Activated CD4-positive, alpha-beta memory T cell treated with anti-CD3 and anti-CD28 coated beads for 36 hours (primary cell): ENCODE measurements at regions not wholly inside any gene's neighbourhood (a gene's known extent, or its start where the extent isn't known, plus 50 kb on each side); places are given as distances from the start of the nearest gene placed in this dataset.

ENCODE experiments used
- CTCF ChIA-PET: fragments of 350-600 bp; sonication (Branson Sonifier 250); formaldehyde crosslinking; loops from one replicate; lab custom pipeline; 2021; ENCODE audit warnings: antibody characterized with exemption, inconsistent platforms; lab: Charles Lee
- POLR2A ChIA-PET: fragments of 350-600 bp; sonication (Branson Sonifier 250); formaldehyde crosslinking; loops from one replicate; lab custom pipeline; 2021; ENCODE audit warnings: antibody characterized with exemption; lab: Charles Lee
- DNase-seq: peaks from one replicate; pipeline ENCODE4 v3.0.0-alpha.2; 2020
- H3K27ac Mint-ChIP-seq: one replicate; pipeline ENCODE4 v1.8.0; 2021; ENCODE audit warnings: mixed read lengths
- H3K27me3 Mint-ChIP-seq: one replicate; pipeline ENCODE4 v1.8.0; 2021; ENCODE audit warnings: mixed read lengths
- H3K36me3 Mint-ChIP-seq: one replicate; pipeline ENCODE4 v1.8.0; 2021; ENCODE audit warnings: mixed read lengths
- H3K4me1 Mint-ChIP-seq: one replicate; pipeline ENCODE4 v1.8.0; 2021; ENCODE audit warnings: low read depth, mixed read lengths
- H3K4me3 Mint-ChIP-seq: one replicate; pipeline ENCODE4 v1.8.0; 2021; ENCODE audit warnings: mild to moderate bottlenecking, mixed read lengths
- H3K9me3 Mint-ChIP-seq: one replicate; pipeline ENCODE4 v1.8.0; 2021; ENCODE audit warnings: mixed read lengths
- intact Hi-C: fragments of 100-400 bp; cut with micrococcal nuclease; formaldehyde crosslinking; loops from one replicate; pipeline ENCODE4 v1.15.1; 2023

DNA sequence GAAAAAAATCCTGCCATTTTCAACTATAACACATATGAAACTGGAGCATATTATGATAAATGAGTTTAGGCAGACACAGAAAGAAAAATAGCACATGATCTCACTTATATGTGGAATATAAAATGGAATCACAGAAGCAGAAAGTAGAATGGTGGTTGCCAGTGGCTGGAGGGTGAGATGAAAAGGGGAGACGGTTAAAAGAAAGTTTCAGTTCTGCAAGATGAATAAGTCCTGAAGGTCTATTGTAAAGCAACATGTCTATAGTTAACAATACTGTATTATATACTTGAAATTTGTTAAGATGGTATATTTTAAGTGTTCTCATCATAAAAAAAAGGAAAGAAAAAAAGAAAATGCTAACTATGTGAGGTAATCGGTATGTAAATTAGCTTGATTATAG, 503.9 kb downstream of the EPHA7 start:
- intact Hi-C loops = no loop called here
- POLR2A ChIA-PET = no interaction called here
- no peak for DNase-seq
- no peaks in the 10 kb centered on the region for H3K36me3 Mint-ChIP-seq
- no peaks in the 10 kb centered on the region for H3K4me1 Mint-ChIP-seq
- no peak overlapping the region for H3K27ac Mint-ChIP-seq
- H3K9me3 Mint-ChIP-seq = peaks cover 4% of the 10 kb centered on the region
- H3K27me3 Mint-ChIP-seq = no peaks in the 10 kb centered on the region
- CTCF ChIA-PET = no interaction called here
- H3K4me3 Mint-ChIP-seq = no peak overlapping the region

DNA sequence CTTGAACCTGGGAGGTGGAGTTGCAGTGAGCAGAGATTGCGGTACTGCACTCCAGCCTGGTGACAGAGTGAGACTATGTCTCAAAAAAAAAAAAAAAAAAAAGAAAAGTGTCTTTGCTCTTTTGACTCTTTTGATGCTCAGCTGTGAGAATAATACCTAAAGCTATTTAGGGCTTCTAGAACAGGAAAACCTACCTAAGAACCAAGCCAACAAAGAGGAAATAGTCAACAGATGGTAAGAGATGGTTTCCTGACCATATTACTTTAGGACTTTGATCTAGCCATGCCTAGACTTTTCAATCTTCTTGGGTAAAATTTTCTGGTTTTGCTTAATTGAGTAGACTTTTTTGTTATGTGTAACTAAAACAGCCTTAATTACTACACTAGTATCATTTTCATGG, 508.1 kb downstream of the EPHA7 start:
- POLR2A ChIA-PET = no interaction called here
- Mint-ChIP-seq H3K4me1 (no peaks in the 10 kb centered on the region), H3K9me3 (peaks cover 7% of the 10 kb centered on the region), H3K4me3 (no peak overlapping the region), H3K27ac (no peak overlapping the region), H3K36me3 (no peaks in the 10 kb centered on the region), H3K27me3 (no peaks in the 10 kb centered on the region)
- intact Hi-C loops = no loop called here
- DNase-seq = no peak
- CTCF ChIA-PET = no interaction called here

DNA sequence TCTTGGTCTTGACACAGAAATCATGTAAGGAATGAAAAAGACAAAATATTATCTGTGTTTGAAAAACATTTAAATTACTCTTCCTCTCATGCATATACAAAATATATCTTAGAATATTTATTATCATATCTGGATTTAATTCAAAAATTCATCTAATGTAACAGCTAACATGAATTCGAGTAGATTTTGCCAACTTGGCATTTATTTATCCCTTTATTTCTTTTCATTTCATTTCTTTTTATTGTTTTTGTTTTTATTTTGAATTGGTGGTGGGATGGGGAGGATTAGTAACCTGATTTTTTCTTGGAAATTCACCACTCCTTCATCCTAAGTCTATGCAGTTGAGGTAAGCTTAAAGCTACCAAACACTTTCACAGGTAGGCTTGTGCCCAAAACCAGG, 508.7 kb downstream of the EPHA7 start:
- H3K4me1 Mint-ChIP-seq = no peaks in the 10 kb centered on the region
- H3K27me3 Mint-ChIP-seq = no peaks in the 10 kb centered on the region
- no peak overlapping the region for H3K4me3 Mint-ChIP-seq
- no peak overlapping the region for H3K27ac Mint-ChIP-seq
- intact Hi-C loops = no loop called here
- POLR2A ChIA-PET = no interaction called here
- no peaks in the 10 kb centered on the region for H3K36me3 Mint-ChIP-seq
- no peak for DNase-seq
- H3K9me3 Mint-ChIP-seq = peaks cover 7% of the 10 kb centered on the region
- CTCF ChIA-PET = no interaction called here

DNA sequence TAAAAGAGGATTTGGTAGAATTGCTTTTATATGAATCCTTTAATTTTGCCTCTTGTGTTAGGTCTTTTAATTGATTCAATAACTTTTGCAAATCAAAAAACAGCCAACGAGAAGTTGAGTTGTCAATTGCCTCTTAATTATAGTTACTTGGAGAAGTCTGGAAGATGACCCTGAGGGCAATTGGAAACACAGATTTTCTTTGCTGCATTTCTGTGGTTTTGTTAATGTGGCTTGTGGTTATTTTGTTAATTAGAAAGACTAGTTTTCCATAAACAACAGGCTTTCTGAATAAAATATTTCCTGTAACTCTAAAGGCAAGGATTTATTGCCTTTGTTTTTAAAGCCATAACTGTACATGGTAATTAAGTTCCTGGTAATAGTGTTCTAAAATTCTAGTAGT, 513.0 kb downstream of the EPHA7 start:
- ChIA-PET CTCF (no interaction called here), POLR2A (no interaction called here)
- Mint-ChIP-seq H3K27ac (no peak overlapping the region), H3K9me3 (peaks cover 3% of the 10 kb centered on the region), H3K4me1 (no peaks in the 10 kb centered on the region), H3K36me3 (no peaks in the 10 kb centered on the region), H3K27me3 (no peaks in the 10 kb centered on the region), H3K4me3 (no peak overlapping the region)
- intact Hi-C loops = no loop called here
- no peak for DNase-seq

DNA sequence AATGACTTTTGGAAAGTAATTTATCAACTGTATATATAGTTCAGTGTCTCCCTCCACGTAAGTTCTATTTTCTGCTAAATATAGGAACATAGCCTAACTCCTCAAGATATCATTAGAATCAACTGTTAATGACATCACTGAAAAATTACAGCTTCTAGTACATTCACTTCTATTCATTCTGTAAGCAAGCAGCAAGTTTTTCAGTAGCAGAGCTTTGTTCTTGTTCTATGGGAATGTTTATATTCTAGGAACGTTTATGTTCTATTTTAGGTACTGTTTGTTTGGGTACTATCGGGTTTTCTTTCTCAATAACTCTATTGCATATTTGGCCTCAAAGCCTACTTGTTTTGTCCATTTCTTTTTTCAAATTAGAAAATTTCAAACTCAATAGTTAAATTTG, 525.6 kb downstream of the EPHA7 start:
- Mint-ChIP-seq H3K36me3 (no peaks in the 10 kb centered on the region), H3K27ac (no peak overlapping the region), H3K9me3 (no peaks in the 10 kb centered on the region), H3K27me3 (no peaks in the 10 kb centered on the region), H3K4me1 (no peaks in the 10 kb centered on the region), H3K4me3 (no peak overlapping the region)
- intact Hi-C loops = no loop called here
- ChIA-PET CTCF (no interaction called here), POLR2A (no interaction called here)
- DNase-seq = no peak

DNA sequence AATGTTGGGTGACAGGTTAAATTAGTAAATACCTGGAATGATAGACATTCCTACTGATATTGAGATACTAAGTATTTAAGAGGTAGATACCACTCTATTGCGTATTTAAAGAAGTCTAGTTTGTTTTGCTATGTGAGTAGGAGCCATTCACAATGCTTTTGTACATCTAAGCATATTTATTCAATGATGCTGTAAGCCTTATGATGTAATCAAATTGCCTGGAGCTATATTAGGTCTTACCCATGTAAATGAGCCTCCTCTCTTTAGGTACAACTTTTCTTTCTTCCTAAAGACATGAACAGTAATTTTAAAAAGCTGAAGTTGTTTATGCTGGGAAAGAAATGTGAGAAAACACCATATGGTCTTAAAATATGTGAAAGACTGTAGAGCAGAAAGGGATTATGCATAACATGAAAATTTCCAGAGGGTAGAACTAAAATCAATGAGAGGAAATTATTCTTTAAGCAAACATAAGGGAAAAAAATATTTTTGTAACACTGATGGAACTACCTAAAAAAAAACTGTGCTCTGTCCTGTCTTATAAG, 526.7 kb downstream of the EPHA7 start:
- Mint-ChIP-seq H3K4me3 (no peak overlapping the region), H3K27me3 (no peaks in the 10 kb centered on the region), H3K36me3 (no peaks in the 10 kb centered on the region), H3K4me1 (no peaks in the 10 kb centered on the region), H3K9me3 (peaks cover under 1% of the 10 kb centered on the region), H3K27ac (no peak overlapping the region)
- no peak for DNase-seq
- CTCF ChIA-PET = no interaction called here
- POLR2A ChIA-PET = no interaction called here
- intact Hi-C loops = no loop called here

DNA sequence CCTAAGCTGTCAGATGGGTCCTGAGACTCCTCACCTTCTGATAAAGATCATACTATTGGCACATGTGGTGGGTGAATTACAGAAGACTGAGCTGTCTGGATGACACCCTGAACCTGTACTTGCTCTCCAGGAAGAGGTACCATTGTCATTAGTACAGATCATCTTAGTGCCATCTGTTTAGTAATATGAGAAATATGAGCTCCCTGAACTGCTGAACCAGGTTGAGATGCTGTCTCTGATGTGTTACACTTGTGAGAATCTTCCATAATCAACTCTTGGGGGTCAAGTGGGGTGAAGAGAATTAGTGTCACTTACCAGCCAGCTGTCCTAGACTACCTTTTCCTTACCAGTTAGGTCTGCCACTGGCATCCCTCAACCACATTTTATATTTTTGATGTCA, 531.0 kb downstream of the EPHA7 start:
- H3K27ac Mint-ChIP-seq = no peak overlapping the region
- no peaks in the 10 kb centered on the region for H3K36me3 Mint-ChIP-seq
- POLR2A ChIA-PET = no interaction called here
- H3K9me3 Mint-ChIP-seq = peaks cover 5% of the 10 kb centered on the region
- intact Hi-C loops = no loop called here
- H3K4me1 Mint-ChIP-seq = no peaks in the 10 kb centered on the region
- H3K4me3 Mint-ChIP-seq = no peak overlapping the region
- DNase-seq = no peak
- no peaks in the 10 kb centered on the region for H3K27me3 Mint-ChIP-seq
- CTCF ChIA-PET = no interaction called here

DNA sequence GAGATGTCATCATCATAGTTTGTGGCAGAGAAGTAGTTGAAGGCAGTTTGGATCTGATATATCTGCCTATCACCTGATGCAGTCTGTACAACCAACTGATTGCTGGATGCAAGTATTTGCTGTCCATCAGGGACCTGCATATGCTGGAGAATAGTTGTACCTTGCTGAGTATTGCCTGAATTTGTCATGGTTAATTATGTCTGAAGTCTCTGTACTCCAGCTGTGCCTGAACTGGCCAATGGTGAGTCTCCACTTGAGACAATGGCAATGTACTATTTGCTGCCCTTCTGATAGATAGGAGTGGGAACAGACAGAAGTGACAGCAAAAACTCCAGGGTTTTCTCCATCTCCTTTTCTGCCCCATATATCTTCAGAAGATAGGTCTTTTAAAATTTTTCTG, 531.5 kb downstream of the EPHA7 start:
- peaks cover 7% of the 10 kb centered on the region for H3K9me3 Mint-ChIP-seq
- ChIA-PET POLR2A (no interaction called here), CTCF (no interaction called here)
- no peaks in the 10 kb centered on the region for H3K4me1 Mint-ChIP-seq
- intact Hi-C loops = no loop called here
- no peaks in the 10 kb centered on the region for H3K27me3 Mint-ChIP-seq
- H3K36me3 Mint-ChIP-seq = no peaks in the 10 kb centered on the region
- H3K27ac Mint-ChIP-seq = no peak overlapping the region
- no peak for DNase-seq
- no peak overlapping the region for H3K4me3 Mint-ChIP-seq

DNA sequence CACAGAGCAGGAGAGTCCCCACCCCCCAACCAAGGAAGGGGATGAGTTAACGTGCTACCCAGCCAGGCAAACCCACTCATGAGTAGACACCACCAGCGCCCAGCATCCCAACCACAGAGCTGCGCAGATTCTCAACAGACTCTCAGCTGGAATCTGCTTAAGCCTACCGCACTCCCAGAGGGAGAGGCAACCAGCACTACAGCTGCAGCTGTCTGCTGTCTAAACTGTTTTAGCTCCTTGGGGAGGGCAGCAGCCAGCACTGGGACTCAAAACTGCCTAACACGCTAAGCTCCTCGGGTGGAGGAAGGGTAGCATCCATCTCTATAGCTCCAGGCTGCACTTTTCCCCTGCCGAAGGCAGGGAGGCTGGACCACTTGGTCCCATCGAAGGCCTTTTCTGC, 539.8 kb downstream of the EPHA7 start:
- POLR2A ChIA-PET = no interaction called here
- no peak overlapping the region for H3K27ac Mint-ChIP-seq

DNA sequence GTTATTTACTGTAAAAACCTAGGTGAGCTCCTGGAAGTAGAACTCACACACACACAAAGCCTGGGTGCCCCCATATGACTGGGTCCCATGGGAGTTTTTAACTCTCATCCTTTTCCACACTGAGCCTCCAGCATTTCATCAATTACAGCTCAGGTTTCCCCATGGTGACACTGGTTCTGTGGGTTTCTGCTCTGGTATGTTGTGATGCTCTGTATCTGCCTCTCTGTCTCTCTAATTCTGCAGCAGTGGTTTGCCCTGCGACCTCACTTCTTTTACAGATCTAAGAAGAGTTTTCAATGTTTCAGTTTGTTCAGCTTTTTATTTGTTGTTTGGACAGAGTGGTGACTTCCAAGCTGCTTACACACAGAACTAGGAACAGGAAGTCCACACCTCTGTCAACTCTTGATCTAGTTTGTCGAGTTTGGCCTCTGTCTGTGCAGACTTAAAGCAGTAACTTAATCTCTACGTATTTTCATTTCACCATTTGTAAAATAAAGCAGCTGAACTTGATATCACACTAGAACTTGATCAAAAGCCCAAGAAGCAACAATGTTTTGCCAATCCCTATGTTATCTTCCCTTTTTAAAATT, 554.3 kb downstream of the EPHA7 start:
- ChIA-PET POLR2A (no interaction called here), CTCF (interaction anchor here (0.7 kb wide), 1 partner anchor 86 kb away, joined by 3 read pairs; no protein-coding TSS in a partner anchor)
- Mint-ChIP-seq H3K36me3 (no peaks in the 10 kb centered on the region), H3K27ac (no peak overlapping the region), H3K4me1 (no peaks in the 10 kb centered on the region), H3K27me3 (no peaks in the 10 kb centered on the region), H3K9me3 (peaks cover 6% of the 10 kb centered on the region), H3K4me3 (no peak overlapping the region)
- no peak for DNase-seq
- intact Hi-C loops = no loop called here

More for the DNA sequence above, 539.8 kb downstream of the EPHA7 start:
- intact Hi-C loops = no loop called here
- Mint-ChIP-seq H3K9me3 (peaks cover 34% of the 10 kb centered on the region), H3K27me3 (no peaks in the 10 kb centered on the region), H3K4me3 (no peak overlapping the region), H3K4me1 (no peaks in the 10 kb centered on the region), H3K36me3 (no peaks in the 10 kb centered on the region)
- no peak for DNase-seq
- CTCF ChIA-PET = no interaction called here

DNA sequence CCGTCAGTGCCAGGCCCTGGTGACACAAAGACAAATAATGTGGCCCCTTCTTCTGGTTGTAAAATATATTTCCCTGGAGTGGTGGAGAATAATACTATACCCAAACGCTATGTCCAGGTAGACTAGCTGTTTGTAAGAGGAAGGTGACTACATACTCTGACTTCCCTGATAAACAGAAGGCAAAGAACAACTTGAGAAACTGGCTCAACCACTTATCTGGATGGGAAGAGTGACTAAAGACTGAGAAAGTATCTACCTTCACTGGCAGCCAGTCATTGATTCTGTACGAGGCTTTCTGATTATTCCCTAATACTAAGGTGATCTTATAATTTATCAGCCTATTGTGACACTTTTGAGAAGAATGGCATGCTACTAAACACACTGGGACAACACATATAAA, 569.7 kb downstream of the EPHA7 start:
- intact Hi-C loops = no loop called here
- Mint-ChIP-seq H3K4me1 (no peaks in the 10 kb centered on the region), H3K36me3 (no peaks in the 10 kb centered on the region), H3K4me3 (no peak overlapping the region), H3K9me3 (peaks cover 15% of the 10 kb centered on the region), H3K27me3 (no peaks in the 10 kb centered on the region), H3K27ac (no peak overlapping the region)
- ChIA-PET CTCF (no interaction called here), POLR2A (no interaction called here)
- DNase-seq = no peak

DNA sequence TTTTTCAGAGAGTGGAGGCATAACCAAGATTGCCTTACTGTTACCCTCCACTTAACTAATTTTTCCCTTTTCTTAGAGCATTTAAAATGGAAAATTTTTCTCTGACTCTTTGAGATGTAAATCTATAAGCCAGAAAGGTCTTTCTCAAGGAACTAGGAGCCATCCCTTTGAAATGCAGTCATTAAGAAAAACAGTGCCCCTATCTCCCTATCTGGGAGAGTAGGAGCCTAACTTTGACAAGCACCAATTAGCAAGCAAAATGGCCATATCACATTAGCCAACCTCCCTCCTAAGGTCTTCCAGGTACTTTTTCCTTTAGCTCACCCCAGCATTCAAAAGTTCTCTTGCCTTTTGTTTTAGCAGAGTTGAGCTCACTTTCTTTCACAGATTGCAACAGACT, 570.5 kb downstream of the EPHA7 start:
- DNase-seq = no peak
- Mint-ChIP-seq H3K4me1 (no peaks in the 10 kb centered on the region), H3K9me3 (peaks cover 15% of the 10 kb centered on the region), H3K27ac (no peak overlapping the region), H3K4me3 (no peak overlapping the region), H3K36me3 (no peaks in the 10 kb centered on the region), H3K27me3 (no peaks in the 10 kb centered on the region)
- CTCF ChIA-PET = no interaction called here
- intact Hi-C loops = no loop called here
- POLR2A ChIA-PET = no interaction called here

DNA sequence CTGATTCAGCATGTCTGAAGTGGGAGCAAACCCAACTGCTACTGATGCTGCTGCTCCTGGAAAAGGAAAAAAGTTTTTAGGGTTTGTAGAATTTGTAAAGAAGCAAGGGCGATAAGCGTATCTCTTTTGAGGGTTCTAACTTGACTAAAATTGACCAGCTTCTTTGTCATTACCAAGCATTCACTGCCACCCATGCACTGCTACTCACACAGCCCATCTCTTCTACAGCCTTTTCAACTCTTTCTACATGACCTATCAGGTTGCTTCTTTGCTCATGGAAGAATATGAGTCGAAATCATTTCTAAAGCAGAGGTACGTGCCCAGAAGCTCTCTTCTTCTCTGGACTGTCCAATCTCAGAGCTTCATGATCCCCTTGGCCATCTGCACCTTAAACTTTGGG, 570.9 kb downstream of the EPHA7 start:
- no peak overlapping the region for H3K27ac Mint-ChIP-seq
- no peaks in the 10 kb centered on the region for H3K4me1 Mint-ChIP-seq
- DNase-seq = no peak
- H3K36me3 Mint-ChIP-seq = no peaks in the 10 kb centered on the region
- intact Hi-C loops = no loop called here
- no peaks in the 10 kb centered on the region for H3K27me3 Mint-ChIP-seq
- ChIA-PET CTCF (no interaction called here), POLR2A (no interaction called here)
- H3K9me3 Mint-ChIP-seq = peaks cover 15% of the 10 kb centered on the region
- H3K4me3 Mint-ChIP-seq = no peak overlapping the region
